Calu3 (cell line): ENCODE measurements at regions not wholly inside any gene's neighbourhood (a gene's known extent, or its start where the extent isn't known, plus 50 kb on each side); places are given as distances from the start of the nearest gene placed in this dataset.
"Not testable (repeated sequence)": the region's sequence is repeated elsewhere in the genome, so short reads cannot be mapped to it uniquely, and the experiment has no call there.

Experiments used
- BruUV-seq: library from RNA; stranded (reverse); fragments of 400-500 nt; replicated peaks from 2 replicates; lab custom pipeline; 2021; lab: Mats Ljungman, UMichigan
- CTCF ChIA-PET: fragments of 300-600 bp; sonication (Branson Sonifier 250); formaldehyde crosslinking; loops from one replicate; lab custom pipeline; 2022; ENCODE audit warnings: antibody characterized with exemption; lab: Charles Lee
- DNase-seq: peaks from one replicate; pipeline ENCODE4 v3.0.0; 2022
- H3K27ac Mint-ChIP-seq: one replicate; pipeline ENCODE4 v1.8.0; 2022; ENCODE audit warnings: mixed read lengths; ENCODE audit not compliant: unreplicated experiment
- H3K27me3 Mint-ChIP-seq: one replicate; pipeline ENCODE4 v1.8.0; 2022; ENCODE audit warnings: mixed read lengths; ENCODE audit not compliant: unreplicated experiment
- H3K36me3 Mint-ChIP-seq: one replicate; pipeline ENCODE4 v1.8.0; 2022; ENCODE audit warnings: mild to moderate bottlenecking, moderate library complexity, mixed read lengths; ENCODE audit not compliant: insufficient read depth, unreplicated experiment
- H3K4me1 Mint-ChIP-seq: one replicate; pipeline ENCODE4 v1.8.0; 2022; ENCODE audit warnings: mild to moderate bottlenecking, low read depth, mixed read lengths; ENCODE audit not compliant: unreplicated experiment
- H3K4me3 Mint-ChIP-seq: one replicate; pipeline ENCODE4 v1.8.0; 2022; ENCODE audit warnings: mild to moderate bottlenecking, low read depth, moderate library complexity, mixed read lengths; ENCODE audit not compliant: unreplicated experiment
- H3K9me3 Mint-ChIP-seq: one replicate; pipeline ENCODE4 v1.8.0; 2022; ENCODE audit warnings: low read depth, mixed read lengths; ENCODE audit not compliant: unreplicated experiment
- CTCF ChIP-seq: fragments of 200-600 bp; IDR thresholded peaks from one replicate; pipeline ENCODE4 v1.8.0; 2022; ENCODE audit warnings: antibody characterized with exemption; ENCODE audit not compliant: unreplicated experiment
- intact Hi-C: fragments of 100-400 bp; cut with micrococcal nuclease; formaldehyde crosslinking; loops from one replicate; pipeline ENCODE4 v1.10.0; 2022; ENCODE audit not compliant: unreplicated experiment

- Mint-ChIP-seq H3K9me3 (peaks cover 9% of the 10 kb centered on the region), H3K4me1 (no peaks in the 10 kb centered on the region), H3K4me3 (no peak overlapping the region), H3K27ac (no peak overlapping the region), H3K36me3 (no peaks in the 10 kb centered on the region), H3K27me3 (no peaks in the 10 kb centered on the region)
- no TSS peak for BruUV-seq
- TF ChIP-seq CTCF, result no peak
- no peak for DNase-seq
- CTCF ChIA-PET, result no interaction called here
- intact Hi-C loops, result no loop called here
Measured at GRCh38 chr9:1539216-1539615, 475.9 kb upstream of the SMARCA2 start.

- H3K36me3 Mint-ChIP-seq, result no peaks in the 10 kb centered on the region
- no peak for TF ChIP-seq CTCF
- CTCF ChIA-PET, result no interaction called here
- H3K27me3 Mint-ChIP-seq, result no peaks in the 10 kb centered on the region
- H3K4me1 Mint-ChIP-seq, result no peaks in the 10 kb centered on the region
- BruUV-seq, result no TSS peak
- H3K27ac Mint-ChIP-seq, result no peak overlapping the region
- intact Hi-C loops, result no loop called here
- peaks cover 19% of the 10 kb centered on the region for H3K9me3 Mint-ChIP-seq
- no peak for DNase-seq
- no peak overlapping the region for H3K4me3 Mint-ChIP-seq
Measured at GRCh38 chr9:1550636-1551035, 464.5 kb upstream of the SMARCA2 start.

- Mint-ChIP-seq H3K27me3 (no peaks in the 10 kb centered on the region), H3K9me3 (peaks cover 17% of the 10 kb centered on the region), H3K27ac (no peak overlapping the region), H3K4me1 (no peaks in the 10 kb centered on the region), H3K36me3 (no peaks in the 10 kb centered on the region), H3K4me3 (no peak overlapping the region)
- intact Hi-C loops, result no loop called here
- CTCF ChIA-PET, result no interaction called here
- no peak for DNase-seq
- no TSS peak for BruUV-seq
- TF ChIP-seq CTCF, result no peak
Measured at GRCh38 chr9:1554081-1555035, 460.8 kb upstream of the SMARCA2 start.

GRCh38 chr9:1558666-1559065 lies 456.5 kb upstream of the SMARCA2 start:
- CTCF ChIA-PET, DNase-seq, H3K4me3 Mint-ChIP-seq, intact Hi-C loops, H3K4me1 Mint-ChIP-seq, H3K36me3 Mint-ChIP-seq, H3K27ac Mint-ChIP-seq, BruUV-seq, H3K27me3 Mint-ChIP-seq: not testable (repeated sequence)
- peaks cover 14% of the 10 kb centered on the region for H3K9me3 Mint-ChIP-seq

GRCh38 chr9:1575939-1576338 lies 439.2 kb upstream of the SMARCA2 start:
- TF ChIP-seq CTCF, result no peak
- no TSS peak for BruUV-seq
- DNase-seq, result no peak
- Mint-ChIP-seq H3K36me3 (no peaks in the 10 kb centered on the region), H3K27ac (no peak overlapping the region), H3K9me3 (peaks cover 6% of the 10 kb centered on the region), H3K4me1 (no peaks in the 10 kb centered on the region), H3K27me3 (no peaks in the 10 kb centered on the region), H3K4me3 (no peak overlapping the region)
- intact Hi-C loops, result no loop called here
- CTCF ChIA-PET, result no interaction called here
